Transverse colon (tissue), 3 donors: ENCODE measurements at regions not wholly inside any gene's neighbourhood (a gene's known extent, or its start where the extent isn't known, plus 50 kb on each side); places are given as distances from the start of the nearest gene placed in this dataset.

Experiments used
- POLR2A ChIP-seq: fragments of 450-650 bp; IDR thresholded peaks from one replicate; pipeline ENCODE4 v1.6.1; 2016; ENCODE audit warnings: antibody characterized with exemption, mild to moderate bottlenecking, moderate library complexity
- TF ChIP-seq, protein P1 (sequence below), 5 experiments: fragments of 200-600 bp in 3 of 5; fragments of 450-650 bp in 2 of 5; sonication (generic) in 3 of 5; IDR thresholded peaks; 1 replicate in 2 of 5; 2 replicates in 3 of 5; pipeline ENCODE4 v1.5.1; 2016 to 2017; ENCODE audit warnings: antibody characterized with exemption in 5 of 5, inconsistent platforms in 3 of 5, mild to moderate bottlenecking in 2 of 5, moderate library complexity in 1 of 5

DNA sequence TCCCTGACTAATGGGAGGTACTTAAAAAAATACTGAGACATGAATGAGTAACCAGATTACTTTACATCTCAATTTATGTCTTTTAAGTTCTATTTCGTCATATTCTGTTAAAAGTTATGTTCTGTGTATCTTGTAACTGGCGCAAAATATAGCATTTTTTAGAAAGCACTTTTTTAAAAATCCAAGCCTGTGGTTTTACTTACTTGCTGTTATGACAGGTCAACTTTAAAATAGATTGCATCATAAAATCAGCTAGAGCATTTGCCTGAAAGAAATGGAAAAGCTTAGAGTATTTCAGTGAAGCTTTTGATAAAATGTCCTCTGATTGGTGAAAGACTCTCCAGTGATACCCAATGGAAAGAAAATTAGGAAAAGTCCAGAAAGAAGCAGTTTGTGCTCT lies 1892.3 kb upstream of the TENM3 start:
- TF ChIP-seq, protein P1, sequence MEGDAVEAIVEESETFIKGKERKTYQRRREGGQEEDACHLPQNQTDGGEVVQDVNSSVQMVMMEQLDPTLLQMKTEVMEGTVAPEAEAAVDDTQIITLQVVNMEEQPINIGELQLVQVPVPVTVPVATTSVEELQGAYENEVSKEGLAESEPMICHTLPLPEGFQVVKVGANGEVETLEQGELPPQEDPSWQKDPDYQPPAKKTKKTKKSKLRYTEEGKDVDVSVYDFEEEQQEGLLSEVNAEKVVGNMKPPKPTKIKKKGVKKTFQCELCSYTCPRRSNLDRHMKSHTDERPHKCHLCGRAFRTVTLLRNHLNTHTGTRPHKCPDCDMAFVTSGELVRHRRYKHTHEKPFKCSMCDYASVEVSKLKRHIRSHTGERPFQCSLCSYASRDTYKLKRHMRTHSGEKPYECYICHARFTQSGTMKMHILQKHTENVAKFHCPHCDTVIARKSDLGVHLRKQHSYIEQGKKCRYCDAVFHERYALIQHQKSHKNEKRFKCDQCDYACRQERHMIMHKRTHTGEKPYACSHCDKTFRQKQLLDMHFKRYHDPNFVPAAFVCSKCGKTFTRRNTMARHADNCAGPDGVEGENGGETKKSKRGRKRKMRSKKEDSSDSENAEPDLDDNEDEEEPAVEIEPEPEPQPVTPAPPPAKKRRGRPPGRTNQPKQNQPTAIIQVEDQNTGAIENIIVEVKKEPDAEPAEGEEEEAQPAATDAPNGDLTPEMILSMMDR (IDR thresholded peaks at IDR 0.05) = no peak
- TF ChIP-seq POLR2A = no peak
